Stimulated activated naive CD8-positive, alpha-beta T cell treated with anti-CD3 and anti-CD28 coated beads, Interleukin-15, Interleukin-2, amounts not matched to agents 100 ng/mL and 50 ng/mL, for 24 hours (primary cell): ENCODE measurements at regions not wholly inside any gene's neighbourhood (a gene's known extent, or its start where the extent isn't known, plus 50 kb on each side); places are given as distances from the start of the nearest gene placed in this dataset.

Source experiments
- H3K27ac Mint-ChIP-seq: one replicate; pipeline ENCODE4 v1.8.0; 2021; ENCODE audit warnings: mild to moderate bottlenecking, mixed read lengths
- H3K27me3 Mint-ChIP-seq: one replicate; pipeline ENCODE4 v1.8.0; 2021; ENCODE audit warnings: mixed read lengths
- H3K36me3 Mint-ChIP-seq: one replicate; pipeline ENCODE4 v1.8.0; 2021; ENCODE audit warnings: low read depth, mixed read lengths
- H3K4me1 Mint-ChIP-seq: one replicate; pipeline ENCODE4 v1.8.0; 2021; ENCODE audit warnings: low read depth, mixed read lengths
- H3K4me3 Mint-ChIP-seq: one replicate; pipeline ENCODE4 v1.8.0; 2021; ENCODE audit warnings: mild to moderate bottlenecking, mixed read lengths
- H3K9me3 Mint-ChIP-seq: one replicate; pipeline ENCODE4 v1.8.0; 2021; ENCODE audit warnings: mixed read lengths

- peaks cover 11% of the 10 kb centered on the region for H3K9me3 Mint-ChIP-seq
- H3K4me1 Mint-ChIP-seq = no peaks in the 10 kb centered on the region
- no peaks in the 10 kb centered on the region for H3K27me3 Mint-ChIP-seq
- H3K27ac Mint-ChIP-seq = no peak overlapping the region
- no peaks in the 10 kb centered on the region for H3K36me3 Mint-ChIP-seq
- H3K4me3 Mint-ChIP-seq = no peak overlapping the region
These were observed 378.7 kb downstream of the SEC16B start for GRCh38 chr1:177591155-177591554.

GRCh38 chr1:177589166-177589565 is 380.7 kb downstream of the SEC16B start:
- H3K4me1 Mint-ChIP-seq = no peaks in the 10 kb centered on the region
- no peak overlapping the region for H3K4me3 Mint-ChIP-seq
- no peak overlapping the region for H3K27ac Mint-ChIP-seq
- H3K9me3 Mint-ChIP-seq = peaks cover 12% of the 10 kb centered on the region
- H3K27me3 Mint-ChIP-seq = no peaks in the 10 kb centered on the region
- no peaks in the 10 kb centered on the region for H3K36me3 Mint-ChIP-seq

GRCh38 chr1:177586429-177586828 is 383.4 kb downstream of the SEC16B start:
- H3K4me1 Mint-ChIP-seq = no peaks in the 10 kb centered on the region
- H3K27ac Mint-ChIP-seq = no peak overlapping the region
- H3K27me3 Mint-ChIP-seq = no peaks in the 10 kb centered on the region
- H3K4me3 Mint-ChIP-seq = no peak overlapping the region
- H3K9me3 Mint-ChIP-seq = peaks cover 19% of the 10 kb centered on the region
- no peaks in the 10 kb centered on the region for H3K36me3 Mint-ChIP-seq

GRCh38 chr1:177585302-177586220 is 384.3 kb downstream of the SEC16B start:
- Mint-ChIP-seq H3K27ac (no peak overlapping the region), H3K36me3 (no peaks in the 10 kb centered on the region), H3K4me1 (no peaks in the 10 kb centered on the region)

GRCh38 chr1:177573901-177574300 is 396.0 kb downstream of the SEC16B start:
- Mint-ChIP-seq H3K4me3 (no peak overlapping the region), H3K36me3 (no peaks in the 10 kb centered on the region), H3K27me3 (no peaks in the 10 kb centered on the region), H3K4me1 (no peaks in the 10 kb centered on the region), H3K9me3 (peaks cover 16% of the 10 kb centered on the region), H3K27ac (no peak overlapping the region)

More at GRCh38 chr1:177585302-177586220, 384.3 kb downstream of the SEC16B start:
- H3K27me3 Mint-ChIP-seq = no peaks in the 10 kb centered on the region
- H3K4me3 Mint-ChIP-seq = no peak overlapping the region
- H3K9me3 Mint-ChIP-seq = peaks cover 19% of the 10 kb centered on the region

- Mint-ChIP-seq H3K9me3 (peaks cover 12% of the 10 kb centered on the region), H3K4me3 (no peak overlapping the region), H3K4me1 (no peaks in the 10 kb centered on the region), H3K27me3 (no peaks in the 10 kb centered on the region), H3K27ac (no peak overlapping the region), H3K36me3 (no peaks in the 10 kb centered on the region)
These were observed 398.3 kb downstream of the SEC16B start for GRCh38 chr1:177571485-177572076.

- Mint-ChIP-seq H3K27ac (no peak overlapping the region), H3K36me3 (no peaks in the 10 kb centered on the region), H3K4me3 (no peak overlapping the region), H3K4me1 (no peaks in the 10 kb centered on the region), H3K27me3 (no peaks in the 10 kb centered on the region), H3K9me3 (peaks cover 12% of the 10 kb centered on the region)
These were observed 398.8 kb downstream of the SEC16B start for GRCh38 chr1:177571076-177571475.

- H3K4me3 Mint-ChIP-seq = no peak overlapping the region
- H3K27me3 Mint-ChIP-seq = no peaks in the 10 kb centered on the region
- peaks cover 9% of the 10 kb centered on the region for H3K9me3 Mint-ChIP-seq
- no peaks in the 10 kb centered on the region for H3K36me3 Mint-ChIP-seq
- H3K4me1 Mint-ChIP-seq = no peaks in the 10 kb centered on the region
- no peak overlapping the region for H3K27ac Mint-ChIP-seq
These were observed 398.7 kb downstream of the BRINP2 start for GRCh38 chr1:177569476-177569875.

- Mint-ChIP-seq H3K27ac (no peak overlapping the region), H3K9me3 (peaks cover 9% of the 10 kb centered on the region), H3K36me3 (no peaks in the 10 kb centered on the region), H3K27me3 (no peaks in the 10 kb centered on the region), H3K4me1 (no peaks in the 10 kb centered on the region), H3K4me3 (no peak overlapping the region)
These were observed 397.9 kb downstream of the BRINP2 start for GRCh38 chr1:177568622-177569021.

- no peaks in the 10 kb centered on the region for H3K27me3 Mint-ChIP-seq
- H3K36me3 Mint-ChIP-seq = no peaks in the 10 kb centered on the region
- peaks cover 9% of the 10 kb centered on the region for H3K9me3 Mint-ChIP-seq
- H3K4me1 Mint-ChIP-seq = no peaks in the 10 kb centered on the region
- H3K27ac Mint-ChIP-seq = no peak overlapping the region
- H3K4me3 Mint-ChIP-seq = no peak overlapping the region
These were observed 396.6 kb downstream of the BRINP2 start for GRCh38 chr1:177567393-177567792.

GRCh38 chr1:177566495-177566894 is 395.7 kb downstream of the BRINP2 start:
- no peak overlapping the region for H3K4me3 Mint-ChIP-seq
- H3K9me3 Mint-ChIP-seq = peaks cover 16% of the 10 kb centered on the region
- no peak overlapping the region for H3K27ac Mint-ChIP-seq
- no peaks in the 10 kb centered on the region for H3K36me3 Mint-ChIP-seq
- H3K4me1 Mint-ChIP-seq = no peaks in the 10 kb centered on the region
- H3K27me3 Mint-ChIP-seq = no peaks in the 10 kb centered on the region

GRCh38 chr1:177561436-177561835 is 390.7 kb downstream of the BRINP2 start:
- no peaks in the 10 kb centered on the region for H3K36me3 Mint-ChIP-seq

GRCh38 chr1:177558372-177558771 is 387.6 kb downstream of the BRINP2 start:
- Mint-ChIP-seq H3K27me3 (no peaks in the 10 kb centered on the region), H3K9me3 (peaks cover 49% of the 10 kb centered on the region), H3K27ac (no peak overlapping the region), H3K4me1 (no peaks in the 10 kb centered on the region), H3K36me3 (no peaks in the 10 kb centered on the region), H3K4me3 (no peak overlapping the region)

More at GRCh38 chr1:177561436-177561835, 390.7 kb downstream of the BRINP2 start:
- Mint-ChIP-seq H3K4me3 (no peak overlapping the region), H3K9me3 (peaks cover 43% of the 10 kb centered on the region), H3K4me1 (no peaks in the 10 kb centered on the region), H3K27ac (no peak overlapping the region), H3K27me3 (no peaks in the 10 kb centered on the region)

GRCh38 chr1:177556163-177556562 is 385.4 kb downstream of the BRINP2 start:
- Mint-ChIP-seq H3K27me3 (no peaks in the 10 kb centered on the region), H3K4me3 (no peak overlapping the region), H3K27ac (no peak overlapping the region), H3K4me1 (no peaks in the 10 kb centered on the region), H3K36me3 (no peaks in the 10 kb centered on the region), H3K9me3 (peaks cover 52% of the 10 kb centered on the region)

GRCh38 chr1:177547200-177547599 is 376.4 kb downstream of the BRINP2 start:
- H3K9me3 Mint-ChIP-seq = peaks cover 12% of the 10 kb centered on the region
- H3K4me1 Mint-ChIP-seq = no peaks in the 10 kb centered on the region
- H3K27me3 Mint-ChIP-seq = no peaks in the 10 kb centered on the region
- H3K4me3 Mint-ChIP-seq = no peak overlapping the region
- H3K36me3 Mint-ChIP-seq = no peaks in the 10 kb centered on the region
- H3K27ac Mint-ChIP-seq = no peak overlapping the region
